GM12878 (cell line): ENCODE measurements at regions not wholly inside any gene's neighbourhood (a gene's known extent, or its start where the extent isn't known, plus 50 kb on each side); places are given as distances from the start of the nearest gene placed in this dataset.

Source experiments
- ATAC-seq: fragments of 200-7000 bp; cut with Tn5 transposase; 3 replicates; pipeline ENCODE4 v1.9.1; 2020; ENCODE audit warnings: mild to moderate bottlenecking, moderate library complexity
- BruUV-seq: library from RNA; stranded (reverse); fragments of 400-500 nt; replicated peaks from 2 replicates; lab custom pipeline; 2021; lab: Mats Ljungman, UMichigan
- CTCF ChIA-PET: fragments of 300-600 bp; sonication (Branson Sonifier 250); formaldehyde crosslinking; extraction: SDS; loops from one replicate; lab custom pipeline; 2021; ENCODE audit warnings: inconsistent platforms; lab: Yijun Ruan, JAX
- POLR2A ChIA-PET: fragments of 350-600 bp; formaldehyde crosslinking; extraction: SDS; loops from one replicate; lab custom pipeline; 2021; ENCODE audit warnings: inconsistent platforms; lab: Charles Lee
- RAD21 ChIA-PET: fragments of 300-600 bp; sonication (Branson Sonifier 250); formaldehyde crosslinking; loops from one replicate; lab custom pipeline; 2023; ENCODE audit warnings: antibody characterized with exemption; ENCODE audit not compliant: unreplicated experiment; lab: Charles Lee
- SMC1A ChIA-PET: fragments of 300-600 bp; sonication (Branson Sonifier 250); formaldehyde crosslinking; loops from one replicate; lab custom pipeline; 2023; ENCODE audit not compliant: unreplicated experiment, uncharacterized antibody; lab: Charles Lee
- DNase-seq: peaks from one replicate; pipeline ENCODE4 v3.0.0-alpha.2; 2011; ENCODE audit warnings: low read depth, low spot score
- FAIRE-seq: peaks from 3 replicates; lab custom pipeline; 2011; peaks lifted over from hg19 to GRCh38; lab: Jason Lieb, UNC
- H2AFZ ChIP-seq: 2 replicates; pipeline ENCODE4 v1.6.0; 2011; ENCODE audit warnings: low read depth, low read length, control low read depth; ENCODE audit not compliant: control insufficient read depth
- H3K27ac ChIP-seq: 2 replicates; pipeline ENCODE4 v1.5.1; 2011; ENCODE audit warnings: control low read depth; ENCODE audit not compliant: control insufficient read depth, insufficient read depth
- H3K27me3 ChIP-seq, 2 experiments: replicated peaks in 1 of 2; 2 replicates each; pipeline versions ENCODE4 v1.6.0 to v1.6.1; 2011; ENCODE audit warnings: low read length in 1 of 2; ENCODE audit not compliant: control insufficient read depth in 2 of 2, insufficient read depth in 2 of 2
- H3K36me3 ChIP-seq, 2 experiments: 2 replicates each; pipeline ENCODE4 v1.5.1; 2011; ENCODE audit warnings: low read length in 1 of 2; ENCODE audit not compliant: control insufficient read depth in 2 of 2, insufficient read depth in 2 of 2
- H3K4me1 ChIP-seq: 2 replicates; pipeline ENCODE4 v1.6.1; 2011; ENCODE audit warnings: mild to moderate bottlenecking, low read length, moderate library complexity, mixed read lengths; ENCODE audit not compliant: control insufficient read depth, insufficient read depth
- H3K4me2 ChIP-seq: 2 replicates; pipeline ENCODE4 v1.6.0; 2011; ENCODE audit warnings: control low read depth; ENCODE audit not compliant: control insufficient read depth, insufficient read depth
- H3K4me3 ChIP-seq: fragments of 200-600 bp; sonication (generic); 2 replicates; pipeline ENCODE4 v1.5.1; 2016
- H3K79me2 ChIP-seq: 2 replicates; pipeline ENCODE4 v1.6.0; 2011; ENCODE audit warnings: low read length; ENCODE audit not compliant: control insufficient read depth, insufficient read depth
- H3K9ac ChIP-seq: 2 replicates; pipeline ENCODE4 v1.8.0; 2011; ENCODE audit warnings: low read length, control low read depth, mixed read lengths; ENCODE audit not compliant: control insufficient read depth, insufficient read depth
- H3K9me3 ChIP-seq: replicated peaks from 3 replicates; pipeline ENCODE4 v1.5.1; 2011; ENCODE audit warnings: mild to moderate bottlenecking, low read length; ENCODE audit not compliant: control insufficient read depth, insufficient read depth
- H4K20me1 ChIP-seq: 2 replicates; pipeline ENCODE4 v1.6.0; 2011; ENCODE audit not compliant: control insufficient read depth, insufficient read depth
- CHD4 ChIP-seq: fragments of 200-600 bp; sonication (generic); IDR thresholded peaks from 2 replicates; pipeline ENCODE4 v1.6.1; 2016; ENCODE audit warnings: mild to moderate bottlenecking
- FOXM1 ChIP-seq: IDR thresholded peaks from 2 replicates; pipeline ENCODE4 v1.6.1; 2012; ENCODE audit warnings: low read depth, mild to moderate bottlenecking, inconsistent platforms, low read length, moderate library complexity
- KAT2A ChIP-seq: conservative IDR thresholded peaks from 2 replicates; pipeline ENCODE4 v1.6.1; 2011; ENCODE audit warnings: low read depth, low read length; ENCODE audit not compliant: control insufficient read depth
- RFX5 ChIP-seq: IDR thresholded peaks from 2 replicates; pipeline ENCODE4 v1.6.1; 2011; ENCODE audit warnings: low read depth, low read length, improper control_type of control experiment
- SIN3A ChIP-seq: IDR thresholded peaks from 2 replicates; pipeline ENCODE4 v1.6.1; 2012; ENCODE audit warnings: low read depth, low read length, improper control_type of control experiment
- SIX5 ChIP-seq: IDR thresholded peaks from 2 replicates; pipeline ENCODE4 v1.6.1; 2011; ENCODE audit warnings: mild to moderate bottlenecking, low read depth, low read length, moderate library complexity; ENCODE audit not compliant: severe bottlenecking
- SRF ChIP-seq, 2 experiments: IDR thresholded peaks; 2 replicates each; pipeline ENCODE4 v1.6.1; 2011; ENCODE audit warnings: low read depth in 2 of 2, low read length in 2 of 2, mild to moderate bottlenecking in 1 of 2, moderate library complexity in 1 of 2
- ZNF207 ChIP-seq: fragments of 450-650 bp; IDR thresholded peaks from 2 replicates; pipeline ENCODE4 v1.6.1; 2014; ENCODE audit warnings: antibody characterized with exemption, mild to moderate bottlenecking, borderline replicate concordance
- ZNF217 ChIP-seq: fragments of 450-650 bp; IDR thresholded peaks from 2 replicates; pipeline ENCODE4 v1.6.1; 2017; ENCODE audit warnings: antibody characterized with exemption, mild to moderate bottlenecking
- WGBS: methylation state at CpG from one replicate; pipeline ENCODE4 v1.1.6; 2016; ENCODE audit warnings: low lambda C conversion rate; ENCODE audit not compliant: insufficient replicate concordance, insufficient coverage; ENCODE audit errors: missing lambda C conversion rate; 5-methylcytosine and 5-hydroxymethylcytosine counted together
- in situ Hi-C: fragments of 300-500 bp; cut with MboI; formaldehyde crosslinking; loops from 9 replicates; pipeline ENCODE4 v1.14.3; 2018; ENCODE audit warnings: mixed read lengths
- intact Hi-C: fragments of 100-400 bp; cut with micrococcal nuclease; formaldehyde crosslinking; loops from one replicate; pipeline ENCODE4 v1.14.2; 2022; ENCODE audit not compliant: unreplicated experiment
- TF ChIP-seq, protein P1 (sequence below): fragments of 450-650 bp; IDR thresholded peaks from 2 replicates; pipeline ENCODE4 v1.6.1; 2017; ENCODE audit warnings: borderline replicate concordance
- TF ChIP-seq, protein P2 (sequence below): fragments of 450-650 bp; IDR thresholded peaks from 2 replicates; pipeline ENCODE4 v1.6.1; 2017; ENCODE audit warnings: mild to moderate bottlenecking, moderate library complexity

DNA sequence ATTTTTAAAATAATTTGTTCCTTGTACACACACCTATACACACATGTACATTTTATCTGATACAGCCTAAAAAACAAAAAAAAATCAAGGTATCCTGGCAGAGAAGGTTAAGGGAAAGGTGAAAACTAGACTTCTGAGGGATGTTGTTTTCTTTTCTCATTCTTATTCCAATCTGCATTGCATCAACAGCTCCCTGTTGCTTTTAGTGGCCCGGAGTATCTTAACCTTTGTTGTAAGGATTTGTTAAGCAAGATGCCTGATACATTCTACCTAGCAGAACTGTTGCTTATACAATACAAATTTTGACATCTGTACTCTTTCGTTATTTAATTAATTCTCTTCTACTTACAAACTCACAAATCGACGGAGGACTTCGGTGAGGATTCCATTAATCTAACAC lies 167.4 kb downstream of the GNAI1 start:
- no peak for TF ChIP-seq RFX5
- no peak for TF ChIP-seq CHD4
- no peaks in the 10 kb centered on the region for H4K20me1 ChIP-seq
- no peak overlapping the region for H3K9ac ChIP-seq
- H3K4me1 ChIP-seq: no peaks in the 10 kb centered on the region
- WGBS: 58% methylated on average over 5 of the region's 5 CpGs
- in situ Hi-C loops (no loop called here), intact Hi-C loops (no loop called here)
- CTCF ChIA-PET: no interaction called here
- no peak overlapping the region for H3K4me2 ChIP-seq
- H3K4me3 ChIP-seq: no peak overlapping the region
- RAD21 ChIA-PET: interaction anchor here (0.5 kb wide), 1 partner anchor 315 kb away, joined by 3 read pairs; no protein-coding TSS in a partner anchor
- SMC1A ChIA-PET: no interaction called here
- no peaks in the 10 kb centered on the region for H3K9me3 ChIP-seq
- no peak overlapping the region for H2AFZ ChIP-seq
- H3K27ac ChIP-seq: no peak overlapping the region
- H3K36me3 ChIP-seq: no peaks in the 10 kb centered on the region
- H3K27me3 ChIP-seq: no peaks in the 10 kb centered on the region
- DNase-seq: no peak
- no peak for ATAC-seq
- no peak for FAIRE-seq
- no peaks in the 10 kb centered on the region for H3K79me2 ChIP-seq
- no TSS peak for BruUV-seq
- POLR2A ChIA-PET: no interaction called here

DNA sequence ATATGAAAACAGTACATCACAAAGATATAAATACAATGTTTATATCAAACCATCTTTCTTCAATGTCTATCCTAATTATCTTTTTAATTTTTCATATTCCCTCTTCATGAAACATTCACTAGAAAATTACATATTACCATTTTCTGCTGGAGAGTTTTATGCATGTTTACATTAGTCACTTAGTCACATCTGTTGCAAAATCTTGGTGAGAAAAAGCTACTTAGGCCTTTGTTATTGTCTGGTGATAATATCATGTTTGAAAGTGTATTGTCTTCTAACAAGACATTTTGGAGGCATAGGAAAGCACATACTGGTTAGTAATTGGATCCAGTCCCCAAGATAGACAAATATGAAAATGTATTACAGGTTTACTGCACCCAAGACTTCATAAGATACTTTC lies 163.6 kb downstream of the GNAI1 start:
- in situ Hi-C loops: no loop called here
- H3K4me1 ChIP-seq: no peaks in the 10 kb centered on the region
- ChIA-PET CTCF (no interaction called here), POLR2A (no interaction called here), SMC1A (no interaction called here), RAD21 (no interaction called here)
- H3K79me2 ChIP-seq: no peaks in the 10 kb centered on the region
- no peak overlapping the region for H3K27ac ChIP-seq
- no peaks in the 10 kb centered on the region for H3K36me3 ChIP-seq
- no TSS peak for BruUV-seq
- no peak for DNase-seq
- H4K20me1 ChIP-seq: no peaks in the 10 kb centered on the region
- no peak overlapping the region for H3K9ac ChIP-seq
- no peak overlapping the region for H2AFZ ChIP-seq
- H3K27me3 ChIP-seq: no peaks in the 10 kb centered on the region
- no peak overlapping the region for H3K4me3 ChIP-seq
- no peak for FAIRE-seq
- H3K4me2 ChIP-seq: no peak overlapping the region
- H3K9me3 ChIP-seq: no peaks in the 10 kb centered on the region
- ATAC-seq: no peak
- intact Hi-C loops: no loop called here
- no peak for TF ChIP-seq ZNF207
- TF ChIP-seq KAT2A: no peak
- TF ChIP-seq SIN3A: no peak
- TF ChIP-seq FOXM1: no peak
- TF ChIP-seq, protein P1, sequence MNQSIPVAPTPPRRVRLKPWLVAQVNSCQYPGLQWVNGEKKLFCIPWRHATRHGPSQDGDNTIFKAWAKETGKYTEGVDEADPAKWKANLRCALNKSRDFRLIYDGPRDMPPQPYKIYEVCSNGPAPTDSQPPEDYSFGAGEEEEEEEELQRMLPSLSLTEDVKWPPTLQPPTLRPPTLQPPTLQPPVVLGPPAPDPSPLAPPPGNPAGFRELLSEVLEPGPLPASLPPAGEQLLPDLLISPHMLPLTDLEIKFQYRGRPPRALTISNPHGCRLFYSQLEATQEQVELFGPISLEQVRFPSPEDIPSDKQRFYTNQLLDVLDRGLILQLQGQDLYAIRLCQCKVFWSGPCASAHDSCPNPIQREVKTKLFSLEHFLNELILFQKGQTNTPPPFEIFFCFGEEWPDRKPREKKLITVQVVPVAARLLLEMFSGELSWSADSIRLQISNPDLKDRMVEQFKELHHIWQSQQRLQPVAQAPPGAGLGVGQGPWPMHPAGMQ: no peak
- no peak for TF ChIP-seq ZNF217
- no peak for TF ChIP-seq SIX5
- TF ChIP-seq, protein P2, sequence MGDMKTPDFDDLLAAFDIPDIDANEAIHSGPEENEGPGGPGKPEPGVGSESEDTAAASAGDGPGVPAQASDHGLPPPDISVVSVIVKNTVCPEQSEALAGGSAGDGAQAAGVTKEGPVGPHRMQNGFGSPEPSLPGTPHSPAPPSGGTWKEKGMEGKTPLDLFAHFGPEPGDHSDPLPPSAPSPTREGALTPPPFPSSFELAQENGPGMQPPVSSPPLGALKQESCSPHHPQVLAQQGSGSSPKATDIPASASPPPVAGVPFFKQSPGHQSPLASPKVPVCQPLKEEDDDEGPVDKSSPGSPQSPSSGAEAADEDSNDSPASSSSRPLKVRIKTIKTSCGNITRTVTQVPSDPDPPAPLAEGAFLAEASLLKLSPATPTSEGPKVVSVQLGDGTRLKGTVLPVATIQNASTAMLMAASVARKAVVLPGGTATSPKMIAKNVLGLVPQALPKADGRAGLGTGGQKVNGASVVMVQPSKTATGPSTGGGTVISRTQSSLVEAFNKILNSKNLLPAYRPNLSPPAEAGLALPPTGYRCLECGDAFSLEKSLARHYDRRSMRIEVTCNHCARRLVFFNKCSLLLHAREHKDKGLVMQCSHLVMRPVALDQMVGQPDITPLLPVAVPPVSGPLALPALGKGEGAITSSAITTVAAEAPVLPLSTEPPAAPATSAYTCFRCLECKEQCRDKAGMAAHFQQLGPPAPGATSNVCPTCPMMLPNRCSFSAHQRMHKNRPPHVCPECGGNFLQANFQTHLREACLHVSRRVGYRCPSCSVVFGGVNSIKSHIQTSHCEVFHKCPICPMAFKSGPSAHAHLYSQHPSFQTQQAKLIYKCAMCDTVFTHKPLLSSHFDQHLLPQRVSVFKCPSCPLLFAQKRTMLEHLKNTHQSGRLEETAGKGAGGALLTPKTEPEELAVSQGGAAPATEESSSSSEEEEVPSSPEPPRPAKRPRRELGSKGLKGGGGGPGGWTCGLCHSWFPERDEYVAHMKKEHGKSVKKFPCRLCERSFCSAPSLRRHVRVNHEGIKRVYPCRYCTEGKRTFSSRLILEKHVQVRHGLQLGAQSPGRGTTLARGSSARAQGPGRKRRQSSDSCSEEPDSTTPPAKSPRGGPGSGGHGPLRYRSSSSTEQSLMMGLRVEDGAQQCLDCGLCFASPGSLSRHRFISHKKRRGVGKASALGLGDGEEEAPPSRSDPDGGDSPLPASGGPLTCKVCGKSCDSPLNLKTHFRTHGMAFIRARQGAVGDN: no peak
- no peak for TF ChIP-seq SRF (IDR thresholded peaks at IDR 0.05; ENCODE audit: low read depth in 2 of 2, low read length in 2 of 2)
